ENCODE measurements at regions not wholly inside any gene's neighbourhood (a gene's known extent, or its start where the extent isn't known, plus 50 kb on each side); places are given as distances from the start of the nearest gene placed in this dataset.

DNA sequence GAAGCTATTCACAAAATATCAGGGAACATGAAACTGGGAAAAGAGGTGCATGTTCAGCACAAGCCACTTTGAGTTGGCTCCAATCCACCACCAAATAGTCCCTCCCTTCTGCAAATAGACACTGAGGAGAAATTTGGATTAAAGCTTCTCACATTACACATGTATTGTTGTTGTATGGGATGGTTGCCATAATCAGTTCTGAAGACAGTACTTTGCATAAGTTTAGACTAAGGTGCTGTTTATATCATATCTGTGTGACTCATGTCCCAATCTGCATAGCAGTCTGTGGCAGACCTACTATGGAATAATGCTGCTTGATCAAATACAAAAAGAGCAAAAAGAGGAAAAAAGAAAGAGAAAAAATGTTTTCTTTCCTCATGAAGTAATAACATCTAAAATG is 376.7 kb upstream of the DDI1 start:
- TF ChIP-seq, protein P1, sequence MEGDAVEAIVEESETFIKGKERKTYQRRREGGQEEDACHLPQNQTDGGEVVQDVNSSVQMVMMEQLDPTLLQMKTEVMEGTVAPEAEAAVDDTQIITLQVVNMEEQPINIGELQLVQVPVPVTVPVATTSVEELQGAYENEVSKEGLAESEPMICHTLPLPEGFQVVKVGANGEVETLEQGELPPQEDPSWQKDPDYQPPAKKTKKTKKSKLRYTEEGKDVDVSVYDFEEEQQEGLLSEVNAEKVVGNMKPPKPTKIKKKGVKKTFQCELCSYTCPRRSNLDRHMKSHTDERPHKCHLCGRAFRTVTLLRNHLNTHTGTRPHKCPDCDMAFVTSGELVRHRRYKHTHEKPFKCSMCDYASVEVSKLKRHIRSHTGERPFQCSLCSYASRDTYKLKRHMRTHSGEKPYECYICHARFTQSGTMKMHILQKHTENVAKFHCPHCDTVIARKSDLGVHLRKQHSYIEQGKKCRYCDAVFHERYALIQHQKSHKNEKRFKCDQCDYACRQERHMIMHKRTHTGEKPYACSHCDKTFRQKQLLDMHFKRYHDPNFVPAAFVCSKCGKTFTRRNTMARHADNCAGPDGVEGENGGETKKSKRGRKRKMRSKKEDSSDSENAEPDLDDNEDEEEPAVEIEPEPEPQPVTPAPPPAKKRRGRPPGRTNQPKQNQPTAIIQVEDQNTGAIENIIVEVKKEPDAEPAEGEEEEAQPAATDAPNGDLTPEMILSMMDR (conservative IDR thresholded peaks at IDR 0.05) = no peak
- TF ChIP-seq EZH2 (IDR thresholded peaks at IDR 0.05; ENCODE audit: low read depth) = no peak

All from PC-9 (cell line).